Liver (tissue), 7 donors: ENCODE measurements at regions not wholly inside any gene's neighbourhood (a gene's known extent, or its start where the extent isn't known, plus 50 kb on each side); places are given as distances from the start of the nearest gene placed in this dataset.
A peak's percentile ranks its signal among the peaks of the same experiment; 100 is the strongest.

ENCODE experiments used
- DNase-seq: peaks from one replicate; pipeline ENCODE4 v3.0.0-alpha.2; 2017; ENCODE audit warnings: low spot score
- H3K27ac ChIP-seq, 2 donors: one replicate each; pipeline ENCODE4 v1.7.0; 2013; ENCODE audit warnings: inconsistent platforms in 2 of 2, low read length in 2 of 2, control low read depth in 1 of 2, low read depth in 1 of 2, mild to moderate bottlenecking in 1 of 2
- H3K27me3 ChIP-seq, 4 donors: one replicate each; pipeline versions ENCODE4 v1.6.1 to v1.7.0; 2013; ENCODE audit warnings: low read length in 3 of 4, inconsistent platforms in 1 of 4, mild to moderate bottlenecking in 1 of 4, moderate library complexity in 1 of 4; ENCODE audit not compliant: control insufficient read depth in 4 of 4, insufficient read depth in 4 of 4
- H3K36me3 ChIP-seq, 4 donors: one replicate each; pipeline versions ENCODE4 v1.6.1 to v1.7.0; 2013; ENCODE audit warnings: low read length in 3 of 4, mild to moderate bottlenecking in 3 of 4, low read depth in 1 of 4, moderate library complexity in 1 of 4; ENCODE audit not compliant: control insufficient read depth in 4 of 4, insufficient read depth in 3 of 4
- H3K4me1 ChIP-seq, 4 donors: one replicate each; pipeline versions ENCODE4 v1.6.1 to v1.7.0; 2013; ENCODE audit warnings: low read length in 3 of 4, mild to moderate bottlenecking in 3 of 4, moderate library complexity in 1 of 4; ENCODE audit not compliant: control insufficient read depth in 4 of 4, insufficient read depth in 4 of 4
- H3K4me3 ChIP-seq, 3 donors: one replicate each; pipeline versions ENCODE4 v1.6.1 to v1.7.0; 2013; ENCODE audit warnings: low read length in 3 of 3, control low read depth in 1 of 3, low read depth in 1 of 3, mild to moderate bottlenecking in 1 of 3
- H3K9ac ChIP-seq, 2 donors: one replicate each; pipeline ENCODE4 v1.7.0; 2013; ENCODE audit warnings: low read length in 2 of 2, mild to moderate bottlenecking in 2 of 2, moderate library complexity in 2 of 2, control low read depth in 1 of 2, low read depth in 1 of 2
- H3K9me3 ChIP-seq, 4 donors: one replicate each; pipeline versions ENCODE4 v1.6.1 to v1.7.0; 2013; ENCODE audit warnings: low read length in 3 of 4; ENCODE audit not compliant: control insufficient read depth in 4 of 4
- EGR1 ChIP-seq, 2 donors: IDR thresholded peaks; 2 replicates each; pipeline ENCODE4 v1.6.1; 2016 to 2018; ENCODE audit warnings: antibody characterized with exemption in 2 of 2, low read depth in 2 of 2
- FOXA1 ChIP-seq: IDR thresholded peaks from 2 replicates; pipeline ENCODE4 v1.6.1; 2016; ENCODE audit warnings: antibody characterized with exemption
- FOXA2 ChIP-seq: IDR thresholded peaks from 2 replicates; pipeline ENCODE4 v1.6.1; 2016; ENCODE audit warnings: antibody characterized with exemption
- GABPA ChIP-seq, 2 donors: IDR thresholded peaks in 1 of 2; conservative IDR thresholded peaks in 1 of 2; 2 replicates each; pipeline ENCODE4 v1.6.1; 2016; ENCODE audit warnings: antibody characterized with exemption in 2 of 2, mild to moderate bottlenecking in 1 of 2, moderate library complexity in 1 of 2
- HNF4A ChIP-seq, 2 donors: conservative IDR thresholded peaks; 2 replicates each; pipeline ENCODE4 v1.6.1; 2016; ENCODE audit warnings: antibody characterized with exemption in 2 of 2, mild to moderate bottlenecking in 2 of 2
- HNF4G ChIP-seq: IDR thresholded peaks from 2 replicates; pipeline ENCODE4 v1.6.1; 2016; ENCODE audit warnings: antibody characterized with exemption
- JUND ChIP-seq, 2 donors: IDR thresholded peaks; 2 replicates each; pipeline ENCODE4 v1.6.1; 2016; ENCODE audit warnings: antibody characterized with exemption in 2 of 2
- NR2F2 ChIP-seq: IDR thresholded peaks from 2 replicates; pipeline ENCODE4 v1.6.1; 2016; ENCODE audit warnings: antibody characterized with exemption
- RAD21 ChIP-seq, 2 donors: IDR thresholded peaks; 2 replicates each; pipeline ENCODE4 v1.6.1; 2016; ENCODE audit warnings: antibody characterized with exemption in 2 of 2, mild to moderate bottlenecking in 2 of 2
- RXRA ChIP-seq, 2 donors: IDR thresholded peaks; 2 replicates each; pipeline ENCODE4 v1.6.1; 2017 to 2018; ENCODE audit warnings: antibody characterized with exemption in 2 of 2, mild to moderate bottlenecking in 1 of 2
- SP1 ChIP-seq: IDR thresholded peaks from 2 replicates; pipeline ENCODE4 v1.6.1; 2018; ENCODE audit warnings: antibody characterized with exemption, mild to moderate bottlenecking
- TAF1 ChIP-seq: conservative IDR thresholded peaks from 2 replicates; pipeline ENCODE4 v1.6.1; 2016; ENCODE audit warnings: antibody characterized with exemption, mild to moderate bottlenecking
- YY1 ChIP-seq: IDR thresholded peaks from 2 replicates; pipeline ENCODE4 v1.6.1; 2016; ENCODE audit warnings: antibody characterized with exemption, mild to moderate bottlenecking
- TF ChIP-seq, protein P1 (sequence below): IDR thresholded peaks from 2 replicates; pipeline ENCODE4 v1.6.1; 2016; ENCODE audit warnings: antibody characterized with exemption
- TF ChIP-seq, protein P2 (sequence below): IDR thresholded peaks from 2 replicates; pipeline ENCODE4 v1.6.1; 2016; ENCODE audit warnings: antibody characterized with exemption
- TF ChIP-seq, protein P3 (sequence below): fragments of 150-350 bp; IDR thresholded peaks from 2 replicates; pipeline ENCODE4 v1.5.1; 2017; ENCODE audit warnings: improper control_type of control experiment, low read depth, low read length; ENCODE audit not compliant: missing input control
- TF ChIP-seq, protein P4 (sequence below): IDR thresholded peaks from 2 replicates; pipeline ENCODE4 v1.6.1; 2016; ENCODE audit warnings: antibody characterized with exemption
- TF ChIP-seq, protein P5 (sequence below): IDR thresholded peaks from 2 replicates; pipeline ENCODE4 v1.6.1; 2016; ENCODE audit warnings: antibody characterized with exemption, mild to moderate bottlenecking
- donor health status: healthy.
- donor health status: healthy.
- donor health status: healthy.
- donor health status: healthy.

DNA sequence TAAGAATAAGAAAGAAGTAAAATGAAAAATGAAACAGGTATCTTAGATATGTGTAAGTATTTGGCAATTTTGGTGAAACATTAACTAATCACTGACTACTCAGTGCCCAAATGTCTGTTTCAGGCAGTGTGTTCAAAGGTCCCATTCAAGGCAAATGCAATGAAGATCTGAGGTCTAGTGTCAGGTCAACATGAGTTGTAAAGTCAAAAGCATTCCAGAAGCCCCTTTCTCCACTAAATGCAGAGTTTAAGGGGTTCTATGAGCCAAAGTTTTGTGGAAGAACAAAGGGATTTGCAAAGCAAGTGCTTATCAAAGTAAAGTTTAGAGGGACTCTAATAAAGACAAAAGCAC lies 71.0 kb upstream of the GPBP1 start:
- Histone ChIP-seq H3K9ac (no peak overlapping the region), H3K36me3 (no peaks in the 10 kb centered on the region)

More for the DNA sequence above, 71.0 kb upstream of the GPBP1 start:
- Histone ChIP-seq H3K4me3 (peak overlapping the region in 2 of 3 donors; percentile 41 to 42), H3K27me3 (no peaks in the 10 kb centered on the region), H3K4me1 (peaks cover 5 to 34% (median 22%) of the 10 kb centered on the region in 4 donors), H3K27ac (peak overlapping the region in 1 of 2 donors; percentile 61), H3K9me3 (no peaks in the 10 kb centered on the region)
- no peak for DNase-seq
- TF ChIP-seq, protein P1, sequence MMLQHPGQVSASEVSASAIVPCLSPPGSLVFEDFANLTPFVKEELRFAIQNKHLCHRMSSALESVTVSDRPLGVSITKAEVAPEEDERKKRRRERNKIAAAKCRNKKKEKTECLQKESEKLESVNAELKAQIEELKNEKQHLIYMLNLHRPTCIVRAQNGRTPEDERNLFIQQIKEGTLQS = peak; percentile 41
- TF ChIP-seq RXRA (IDR thresholded peaks at IDR 0.05) (peak; percentile 85 to 86), HNF4A (conservative IDR thresholded peaks at IDR 0.05) (peak; percentile 73 to 86), TAF1 (peak; percentile 32), GABPA (IDR thresholded peaks at IDR 0.05 in 1 of 2, conservative IDR thresholded peaks at IDR 0.05 in 1 of 2) (no peak), HNF4G (peak; percentile 27), RAD21 (IDR thresholded peaks at IDR 0.05) (peak in 1 of 2 donors; percentile 19), EGR1 (IDR thresholded peaks at IDR 0.05; ENCODE audit: low read depth in 2 of 2) (no peak), FOXA2 (peak; percentile 54), NR2F2 (peak; percentile 12), SP1 (peak; percentile 87), YY1 (peak; percentile 29), JUND (IDR thresholded peaks at IDR 0.05) (peak; percentile 13 to 51), FOXA1 (no peak)
- TF ChIP-seq, protein P2, sequence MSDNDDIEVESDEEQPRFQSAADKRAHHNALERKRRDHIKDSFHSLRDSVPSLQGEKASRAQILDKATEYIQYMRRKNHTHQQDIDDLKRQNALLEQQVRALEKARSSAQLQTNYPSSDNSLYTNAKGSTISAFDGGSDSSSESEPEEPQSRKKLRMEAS = no peak
- TF ChIP-seq, protein P3, sequence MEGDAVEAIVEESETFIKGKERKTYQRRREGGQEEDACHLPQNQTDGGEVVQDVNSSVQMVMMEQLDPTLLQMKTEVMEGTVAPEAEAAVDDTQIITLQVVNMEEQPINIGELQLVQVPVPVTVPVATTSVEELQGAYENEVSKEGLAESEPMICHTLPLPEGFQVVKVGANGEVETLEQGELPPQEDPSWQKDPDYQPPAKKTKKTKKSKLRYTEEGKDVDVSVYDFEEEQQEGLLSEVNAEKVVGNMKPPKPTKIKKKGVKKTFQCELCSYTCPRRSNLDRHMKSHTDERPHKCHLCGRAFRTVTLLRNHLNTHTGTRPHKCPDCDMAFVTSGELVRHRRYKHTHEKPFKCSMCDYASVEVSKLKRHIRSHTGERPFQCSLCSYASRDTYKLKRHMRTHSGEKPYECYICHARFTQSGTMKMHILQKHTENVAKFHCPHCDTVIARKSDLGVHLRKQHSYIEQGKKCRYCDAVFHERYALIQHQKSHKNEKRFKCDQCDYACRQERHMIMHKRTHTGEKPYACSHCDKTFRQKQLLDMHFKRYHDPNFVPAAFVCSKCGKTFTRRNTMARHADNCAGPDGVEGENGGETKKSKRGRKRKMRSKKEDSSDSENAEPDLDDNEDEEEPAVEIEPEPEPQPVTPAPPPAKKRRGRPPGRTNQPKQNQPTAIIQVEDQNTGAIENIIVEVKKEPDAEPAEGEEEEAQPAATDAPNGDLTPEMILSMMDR = no peak
- TF ChIP-seq, protein P4, sequence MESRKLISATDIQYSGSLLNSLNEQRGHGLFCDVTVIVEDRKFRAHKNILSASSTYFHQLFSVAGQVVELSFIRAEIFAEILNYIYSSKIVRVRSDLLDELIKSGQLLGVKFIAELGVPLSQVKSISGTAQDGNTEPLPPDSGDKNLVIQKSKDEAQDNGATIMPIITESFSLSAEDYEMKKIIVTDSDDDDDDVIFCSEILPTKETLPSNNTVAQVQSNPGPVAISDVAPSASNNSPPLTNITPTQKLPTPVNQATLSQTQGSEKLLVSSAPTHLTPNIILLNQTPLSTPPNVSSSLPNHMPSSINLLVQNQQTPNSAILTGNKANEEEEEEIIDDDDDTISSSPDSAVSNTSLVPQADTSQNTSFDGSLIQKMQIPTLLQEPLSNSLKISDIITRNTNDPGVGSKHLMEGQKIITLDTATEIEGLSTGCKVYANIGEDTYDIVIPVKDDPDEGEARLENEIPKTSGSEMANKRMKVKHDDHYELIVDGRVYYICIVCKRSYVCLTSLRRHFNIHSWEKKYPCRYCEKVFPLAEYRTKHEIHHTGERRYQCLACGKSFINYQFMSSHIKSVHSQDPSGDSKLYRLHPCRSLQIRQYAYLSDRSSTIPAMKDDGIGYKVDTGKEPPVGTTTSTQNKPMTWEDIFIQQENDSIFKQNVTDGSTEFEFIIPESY = peak; percentile 32
- TF ChIP-seq, protein P5, sequence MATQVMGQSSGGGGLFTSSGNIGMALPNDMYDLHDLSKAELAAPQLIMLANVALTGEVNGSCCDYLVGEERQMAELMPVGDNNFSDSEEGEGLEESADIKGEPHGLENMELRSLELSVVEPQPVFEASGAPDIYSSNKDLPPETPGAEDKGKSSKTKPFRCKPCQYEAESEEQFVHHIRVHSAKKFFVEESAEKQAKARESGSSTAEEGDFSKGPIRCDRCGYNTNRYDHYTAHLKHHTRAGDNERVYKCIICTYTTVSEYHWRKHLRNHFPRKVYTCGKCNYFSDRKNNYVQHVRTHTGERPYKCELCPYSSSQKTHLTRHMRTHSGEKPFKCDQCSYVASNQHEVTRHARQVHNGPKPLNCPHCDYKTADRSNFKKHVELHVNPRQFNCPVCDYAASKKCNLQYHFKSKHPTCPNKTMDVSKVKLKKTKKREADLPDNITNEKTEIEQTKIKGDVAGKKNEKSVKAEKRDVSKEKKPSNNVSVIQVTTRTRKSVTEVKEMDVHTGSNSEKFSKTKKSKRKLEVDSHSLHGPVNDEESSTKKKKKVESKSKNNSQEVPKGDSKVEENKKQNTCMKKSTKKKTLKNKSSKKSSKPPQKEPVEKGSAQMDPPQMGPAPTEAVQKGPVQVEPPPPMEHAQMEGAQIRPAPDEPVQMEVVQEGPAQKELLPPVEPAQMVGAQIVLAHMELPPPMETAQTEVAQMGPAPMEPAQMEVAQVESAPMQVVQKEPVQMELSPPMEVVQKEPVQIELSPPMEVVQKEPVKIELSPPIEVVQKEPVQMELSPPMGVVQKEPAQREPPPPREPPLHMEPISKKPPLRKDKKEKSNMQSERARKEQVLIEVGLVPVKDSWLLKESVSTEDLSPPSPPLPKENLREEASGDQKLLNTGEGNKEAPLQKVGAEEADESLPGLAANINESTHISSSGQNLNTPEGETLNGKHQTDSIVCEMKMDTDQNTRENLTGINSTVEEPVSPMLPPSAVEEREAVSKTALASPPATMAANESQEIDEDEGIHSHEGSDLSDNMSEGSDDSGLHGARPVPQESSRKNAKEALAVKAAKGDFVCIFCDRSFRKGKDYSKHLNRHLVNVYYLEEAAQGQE = peak; percentile 74
